GM23338 (cell line): ENCODE measurements at regions not wholly inside any gene's neighbourhood (a gene's known extent, or its start where the extent isn't known, plus 50 kb on each side); places are given as distances from the start of the nearest gene placed in this dataset.

ENCODE experiments used
- CTCF ChIP-seq, 2 experiments: fragments of 200-600 bp in 1 of 2; sonication (generic) in 1 of 2; conservative IDR thresholded peaks; 2 replicates each; pipeline versions ENCODE4 v1.5.1 to v1.6.1; 2016 to 2017; ENCODE audit warnings: antibody characterized with exemption in 2 of 2, low read depth in 2 of 2, mild to moderate bottlenecking in 2 of 2, moderate library complexity in 1 of 2
- JUNB ChIP-seq: IDR thresholded peaks from one replicate; pipeline ENCODE4 v1.6.1; 2016; ENCODE audit warnings: antibody characterized with exemption; ENCODE audit not compliant: unreplicated experiment
- POLR2AphosphoS5 ChIP-seq: IDR thresholded peaks from 2 replicates; pipeline ENCODE4 v1.6.1; 2016; ENCODE audit warnings: antibody characterized with exemption, low read depth
- REST ChIP-seq: IDR thresholded peaks from one replicate; pipeline ENCODE4 v1.6.1; 2018; ENCODE audit warnings: antibody characterized with exemption; ENCODE audit not compliant: unreplicated experiment

GRCh38 chr4:182136201-182136600 is 107.0 kb upstream of the TENM3 start:
- TF ChIP-seq POLR2AphosphoS5 (no peak), REST (no peak), JUNB (no peak), CTCF (conservative IDR thresholded peaks at IDR 0.05; ENCODE audit: low read depth in 2 of 2) (no peak)
